Breast epithelium (tissue), 3 donors: ENCODE measurements at regions not wholly inside any gene's neighbourhood (a gene's known extent, or its start where the extent isn't known, plus 50 kb on each side); places are given as distances from the start of the nearest gene placed in this dataset.

Experiments
- CTCF ChIP-seq, 3 donors: fragments of 450-650 bp; IDR thresholded peaks; one replicate each; pipeline ENCODE4 v1.5.1; 2016 to 2017; ENCODE audit warnings: antibody characterized with exemption in 3 of 3, mild to moderate bottlenecking in 3 of 3, moderate library complexity in 3 of 3
- POLR2A ChIP-seq: fragments of 450-650 bp; IDR thresholded peaks from one replicate; pipeline ENCODE4 v1.6.1; 2016; ENCODE audit warnings: antibody characterized with exemption, mild to moderate bottlenecking, moderate library complexity
- POLR2AphosphoS5 ChIP-seq, 3 donors: sonication (generic); formaldehyde crosslinking; IDR thresholded peaks; one replicate each; pipeline ENCODE4 v1.6.1; 2017; ENCODE audit warnings: antibody characterized with exemption in 3 of 3

DNA sequence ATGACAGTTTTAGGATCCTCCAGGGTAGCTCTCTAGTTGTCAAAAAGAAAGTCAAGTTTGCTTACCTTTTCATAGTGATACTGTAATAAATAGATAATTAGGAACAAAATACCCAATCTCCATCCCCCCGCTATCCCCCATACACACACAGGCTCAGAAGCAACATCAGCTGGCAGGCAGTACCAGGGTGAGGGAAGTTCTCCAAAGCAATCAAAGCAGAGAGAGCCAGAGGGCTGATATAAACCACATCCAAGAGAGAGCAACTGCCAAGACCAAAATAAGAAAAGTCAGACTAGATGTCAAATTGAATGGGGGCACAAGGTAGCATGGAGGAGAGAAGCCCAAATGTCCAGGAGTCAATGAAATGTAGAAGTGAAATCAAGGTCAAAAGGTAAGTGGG is 80.2 kb upstream of the PTPRR start:
- TF ChIP-seq CTCF (IDR thresholded peaks at IDR 0.05) (no peak), POLR2AphosphoS5 (IDR thresholded peaks at IDR 0.05) (no peak), POLR2A (no peak)
